ENCODE measurements at regions not wholly inside any gene's neighbourhood (a gene's known extent, or its start where the extent isn't known, plus 50 kb on each side); places are given as distances from the start of the nearest gene placed in this dataset.

- intact Hi-C loops (cut with DNase I) = no loop called here
- ATAC-seq (no peak), DNase-seq (no peak)
These were observed 1442.9 kb downstream of the SLITRK1 start for GRCh38 chr13:82439159-82439904.

GRCh38 chr13:82438320-82438719 is 1444.0 kb downstream of the SLITRK1 start:
- ATAC-seq (no peak), DNase-seq (no peak)
- intact Hi-C loops (cut with DNase I) = no loop called here

- no peak for ATAC-seq
- DNase-seq = no peak
- intact Hi-C loops (cut with DNase I) = no loop called here
These were observed 1446.1 kb downstream of the SLITRK1 start for GRCh38 chr13:82436099-82436585.

- intact Hi-C loops (cut with DNase I) = no loop called here
- ATAC-seq (no peak), DNase-seq (no peak)
These were observed 1449.3 kb downstream of the SLITRK1 start for GRCh38 chr13:82432949-82433348.

GRCh38 chr13:82412749-82413148 is 1469.5 kb downstream of the SLITRK1 start:
- no peak for DNase-seq
- ATAC-seq = no peak
- intact Hi-C loops (cut with DNase I) = no loop called here

- ATAC-seq (no peak), DNase-seq (no peak)
- intact Hi-C loops (cut with DNase I) = no loop called here
These were observed 1475.0 kb downstream of the SLITRK1 start for GRCh38 chr13:82407321-82407720.

GRCh38 chr13:82374719-82375118 is 1507.6 kb downstream of the SLITRK1 start:
- intact Hi-C loops (cut with DNase I) = no loop called here
- no peak for ATAC-seq
- no peak for DNase-seq

- intact Hi-C loops (cut with DNase I) = no loop called here
- no peak for ATAC-seq
- DNase-seq = no peak
These were observed 1512.0 kb downstream of the SLITRK1 start for GRCh38 chr13:82370316-82370715.

GRCh38 chr13:82364525-82364924 is 1517.7 kb downstream of the SLITRK1 start:
- DNase-seq = no peak
- intact Hi-C loops (cut with DNase I) = no loop called here
- ATAC-seq = no peak

- intact Hi-C loops (cut with DNase I) = no loop called here
- ATAC-seq = no peak
- DNase-seq = no peak
These were observed 1524.0 kb downstream of the SLITRK1 start for GRCh38 chr13:82358284-82358683.

- no peak for ATAC-seq
- no peak for DNase-seq
- intact Hi-C loops (cut with DNase I) = no loop called here
These were observed 1525.4 kb downstream of the SLITRK1 start for GRCh38 chr13:82356667-82357410.

- DNase-seq (no peak), ATAC-seq (no peak)
These were observed 1537.4 kb downstream of the SLITRK1 start for GRCh38 chr13:82344867-82345266.

GRCh38 chr13:82341116-82341515 is 1541.2 kb downstream of the SLITRK1 start:
- ATAC-seq = no peak
- no peak for DNase-seq
- intact Hi-C loops (cut with DNase I) = no loop called here

More at GRCh38 chr13:82344867-82345266, 1537.4 kb downstream of the SLITRK1 start:
- intact Hi-C loops (cut with DNase I) = no loop called here

GRCh38 chr13:82330499-82330898 is 1551.8 kb downstream of the SLITRK1 start:
- intact Hi-C loops (cut with DNase I) = no loop called here
- no peak for ATAC-seq

GRCh38 chr13:82323101-82323500 is 1559.2 kb downstream of the SLITRK1 start:
- ATAC-seq (no peak), DNase-seq (no peak)
- intact Hi-C loops (cut with DNase I) = no loop called here

More at GRCh38 chr13:82330499-82330898, 1551.8 kb downstream of the SLITRK1 start:
- DNase-seq = no peak

- intact Hi-C loops (cut with DNase I) = no loop called here
- ATAC-seq (no peak), DNase-seq (no peak)
These were observed 1576.7 kb downstream of the SLITRK1 start for GRCh38 chr13:82305588-82305987.

- no peak for DNase-seq
- intact Hi-C loops (cut with DNase I) = no loop called here
- no peak for ATAC-seq
These were observed 1584.2 kb downstream of the SLITRK1 start for GRCh38 chr13:82298106-82298505.

GRCh38 chr13:82294226-82294625 is 1588.0 kb downstream of the SLITRK1 start:
- intact Hi-C loops (cut with DNase I) = no loop called here
- ATAC-seq = no peak
- no peak for DNase-seq

GRCh38 chr13:82292334-82292733 is 1589.9 kb downstream of the SLITRK1 start:
- no peak for DNase-seq
- ATAC-seq = no peak
- intact Hi-C loops (cut with DNase I) = no loop called here

GRCh38 chr13:82291852-82292251 is 1590.4 kb downstream of the SLITRK1 start:
- ATAC-seq = no peak
- intact Hi-C loops (cut with DNase I) = no loop called here

GRCh38 chr13:82275644-82276043 is 1606.6 kb downstream of the SLITRK1 start:
- ATAC-seq = no peak
- intact Hi-C loops (cut with DNase I) = no loop called here
- DNase-seq = no peak

More at GRCh38 chr13:82291852-82292251, 1590.4 kb downstream of the SLITRK1 start:
- DNase-seq = no peak
